Psoas muscle (tissue), 7 donors: ENCODE measurements at regions not wholly inside any gene's neighbourhood (a gene's known extent, or its start where the extent isn't known, plus 50 kb on each side); places are given as distances from the start of the nearest gene placed in this dataset.

Experiments
- ATAC-seq, 4 donors: fragments of 200-7000 bp; cut with Tn5 transposase; one replicate each; pipeline ENCODE4 v1.9.1; 2020; ENCODE audit warnings: moderate library complexity in 3 of 4, mild to moderate bottlenecking in 2 of 4
- DNase-seq, 2 donors: peaks; one replicate each; pipeline ENCODE4 v3.0.0-alpha.2; 2020
- H3K27ac ChIP-seq: fragments of 200-600 bp; one replicate; pipeline ENCODE4 v1.8.0; 2022
- H3K27me3 ChIP-seq, 3 donors: fragments of 200-600 bp in 1 of 3; one replicate each; pipeline versions ENCODE4 v1.6.1 to v1.8.0; 2013 to 2022; ENCODE audit warnings: low read length in 2 of 3, mild to moderate bottlenecking in 2 of 3, moderate library complexity in 1 of 3; ENCODE audit not compliant: insufficient read depth in 3 of 3
- H3K36me3 ChIP-seq, 2 donors: fragments of 200-600 bp in 1 of 2; one replicate each; pipeline versions ENCODE4 v1.6.1 to v1.8.0; 2013 to 2022; ENCODE audit warnings: low read depth in 1 of 2, mild to moderate bottlenecking in 1 of 2, moderate library complexity in 1 of 2; ENCODE audit not compliant: insufficient read depth in 1 of 2
- H3K4me1 ChIP-seq: fragments of 200-600 bp; one replicate; pipeline ENCODE4 v1.8.0; 2022
- H3K4me3 ChIP-seq: fragments of 200-600 bp; one replicate; pipeline ENCODE4 v1.8.0; 2022; ENCODE audit warnings: mild to moderate bottlenecking
- H3K9me3 ChIP-seq: fragments of 200-600 bp; one replicate; pipeline ENCODE4 v1.8.0; 2022
- WGBS, 3 donors: extraction: QIAGEN DNeasy Blood & Tissue Kit; methylation state at CpG; one replicate each; pipeline versions ENCODE4 v1.1.6 to v1.1.7; 2013; 5-methylcytosine and 5-hydroxymethylcytosine counted together
- intact Hi-C, 2 donors: fragments of 100-400 bp; cut with DNase I; formaldehyde crosslinking; loops; one replicate each; pipeline versions ENCODE4 v1.11.0 to v1.14.2; 2022
- TF ChIP-seq, protein P1 (sequence below): fragments of 200-600 bp; IDR thresholded peaks from one replicate; pipeline ENCODE4 v1.8.0; 2022; ENCODE audit warnings: antibody characterized with exemption
- donor health status: healthy with polysubstance abuse.
- donor health status: DM: no; HTN: no; CAD: no; lungs with moderate emphysema.
- donor health status: Bipolar disorder and iron deficiency.
- donor health status: healthy.
- donor health status: DM: yes; HTN: yes; CAD: no.
- donor health status: DM: no; HTN: no; CAD: no.
- donor health status: DM: yes; HTN: yes; CAD: no.

DNA sequence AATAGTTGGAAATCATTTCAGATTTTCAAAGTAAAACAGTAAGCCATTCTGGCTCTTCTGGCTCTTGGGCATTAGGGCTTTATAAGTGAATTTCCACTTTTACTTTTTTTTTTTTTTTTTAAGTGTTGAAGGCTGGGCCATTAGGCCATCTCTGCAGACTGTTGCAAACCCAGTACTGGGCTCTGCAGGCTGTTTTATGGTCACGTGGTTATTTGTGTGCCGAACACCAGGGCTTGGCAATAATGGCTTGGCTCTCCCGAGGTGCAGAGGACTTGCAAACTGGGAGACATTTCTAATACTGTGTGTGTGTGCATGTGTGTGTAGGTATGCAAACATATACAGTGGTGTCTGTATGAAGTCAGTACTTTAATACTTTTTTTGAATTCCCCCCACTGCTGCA, 194.9 kb upstream of the CDH5 start:
- H3K4me1 ChIP-seq = no peaks in the 10 kb centered on the region
- intact Hi-C loops = no loop called here

DNA sequence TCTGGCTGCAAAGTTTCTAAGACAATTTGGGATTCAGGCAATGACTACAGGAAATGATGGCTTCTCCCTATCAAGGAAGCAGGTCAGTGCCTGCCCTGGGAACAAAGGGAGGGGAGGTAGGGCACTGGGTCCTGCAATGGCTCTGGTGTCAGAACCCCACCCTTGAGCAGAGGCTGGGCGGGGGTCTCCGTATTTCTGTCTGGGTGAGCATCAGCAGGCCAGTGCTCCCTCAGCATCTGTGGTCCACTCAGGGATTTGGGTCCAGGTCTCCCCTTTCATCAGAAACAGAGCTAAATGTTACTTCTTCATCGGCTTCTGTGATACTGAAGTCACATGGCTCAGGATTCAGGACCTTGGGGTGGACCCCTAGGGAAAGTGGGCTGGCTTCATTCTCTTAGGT, 195.5 kb upstream of the CDH5 start:
- Histone ChIP-seq H3K36me3 (no peaks in the 10 kb centered on the region), H3K27ac (no peak overlapping the region), H3K4me3 (no peak overlapping the region), H3K27me3 (no peaks in the 10 kb centered on the region), H3K9me3 (no peaks in the 10 kb centered on the region), H3K4me1 (no peaks in the 10 kb centered on the region)
- no peak for DNase-seq
- intact Hi-C loops = no loop called here
- 77 to 96% (median 81%) methylated on average over 3 of the region's 3 CpGs for WGBS, 3 donors
- no peak for ATAC-seq
- TF ChIP-seq, protein P1, sequence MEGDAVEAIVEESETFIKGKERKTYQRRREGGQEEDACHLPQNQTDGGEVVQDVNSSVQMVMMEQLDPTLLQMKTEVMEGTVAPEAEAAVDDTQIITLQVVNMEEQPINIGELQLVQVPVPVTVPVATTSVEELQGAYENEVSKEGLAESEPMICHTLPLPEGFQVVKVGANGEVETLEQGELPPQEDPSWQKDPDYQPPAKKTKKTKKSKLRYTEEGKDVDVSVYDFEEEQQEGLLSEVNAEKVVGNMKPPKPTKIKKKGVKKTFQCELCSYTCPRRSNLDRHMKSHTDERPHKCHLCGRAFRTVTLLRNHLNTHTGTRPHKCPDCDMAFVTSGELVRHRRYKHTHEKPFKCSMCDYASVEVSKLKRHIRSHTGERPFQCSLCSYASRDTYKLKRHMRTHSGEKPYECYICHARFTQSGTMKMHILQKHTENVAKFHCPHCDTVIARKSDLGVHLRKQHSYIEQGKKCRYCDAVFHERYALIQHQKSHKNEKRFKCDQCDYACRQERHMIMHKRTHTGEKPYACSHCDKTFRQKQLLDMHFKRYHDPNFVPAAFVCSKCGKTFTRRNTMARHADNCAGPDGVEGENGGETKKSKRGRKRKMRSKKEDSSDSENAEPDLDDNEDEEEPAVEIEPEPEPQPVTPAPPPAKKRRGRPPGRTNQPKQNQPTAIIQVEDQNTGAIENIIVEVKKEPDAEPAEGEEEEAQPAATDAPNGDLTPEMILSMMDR = no peak

More for the DNA sequence above, 194.9 kb upstream of the CDH5 start:
- H3K4me3 ChIP-seq = no peak overlapping the region
- no peaks in the 10 kb centered on the region for H3K27me3 ChIP-seq
- no peaks in the 10 kb centered on the region for H3K9me3 ChIP-seq
- TF ChIP-seq, protein P1 = no peak
- H3K27ac ChIP-seq = no peak overlapping the region
- ATAC-seq (no peak), DNase-seq (no peak)
- 73 to 91% (median 89%) methylated on average over 3 of the region's 3 CpGs for WGBS, 3 donors
- no peaks in the 10 kb centered on the region for H3K36me3 ChIP-seq

DNA sequence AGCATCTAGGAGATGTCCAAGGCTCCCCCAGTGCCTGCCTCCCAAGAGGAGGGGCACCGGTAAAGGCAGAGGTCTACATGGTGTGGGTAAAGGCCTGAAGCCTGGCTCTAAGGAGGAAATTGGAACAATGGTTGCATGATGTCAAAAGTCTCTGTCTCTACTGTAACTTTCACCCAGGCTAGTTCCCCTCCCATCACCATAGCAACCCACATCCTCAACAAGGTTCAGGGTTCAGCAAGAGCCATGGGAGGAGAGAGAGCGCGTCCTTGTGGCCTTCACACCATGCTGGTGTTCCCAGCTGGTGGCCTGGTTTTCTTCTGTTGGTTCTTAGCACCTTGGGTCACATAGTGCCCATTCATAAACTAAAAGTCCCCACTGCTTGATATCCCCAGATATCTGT, 196.7 kb upstream of the CDH5 start:
- Histone ChIP-seq H3K36me3 (no peaks in the 10 kb centered on the region), H3K9me3 (no peaks in the 10 kb centered on the region), H3K4me1 (no peaks in the 10 kb centered on the region), H3K27me3 (no peaks in the 10 kb centered on the region), H3K27ac (no peak overlapping the region), H3K4me3 (no peak overlapping the region)
- DNase-seq = no peak
- intact Hi-C loops = no loop called here
- no peak for ATAC-seq
- TF ChIP-seq, protein P1 = no peak
- 92 to 100% (median 96%) methylated on average over 3 of the region's 3 CpGs for WGBS, 3 donors

DNA sequence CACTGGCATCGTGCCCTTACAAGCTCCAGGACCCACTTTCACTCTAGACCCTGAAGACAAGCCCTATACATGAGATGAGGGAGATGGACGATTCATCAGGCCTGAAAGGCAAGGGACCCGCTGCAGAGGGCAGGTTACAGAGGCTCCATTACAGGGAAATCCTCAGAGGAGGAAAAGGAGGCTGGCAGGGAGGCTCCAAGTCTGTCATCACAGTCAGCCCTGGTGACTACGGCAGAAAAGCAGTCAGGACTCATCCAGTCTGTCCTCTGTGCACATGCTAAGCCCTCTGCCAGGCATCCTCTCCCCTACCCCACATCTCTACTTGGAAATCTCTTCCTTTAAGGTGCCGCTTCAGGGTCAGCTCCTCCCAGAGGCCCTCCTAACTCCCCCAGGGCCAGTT, 197.7 kb upstream of the CDH5 start:
- TF ChIP-seq, protein P1 = no peak
- DNase-seq (no peak), ATAC-seq (no peak)
- intact Hi-C loops = no loop called here
- no peaks in the 10 kb centered on the region for H3K9me3 ChIP-seq
- H3K4me3 ChIP-seq = no peak overlapping the region
- H3K27me3 ChIP-seq = no peaks in the 10 kb centered on the region
- WGBS, 3 donors = 52 to 69% (median 54%) methylated on average over 5 of the region's 5 CpGs
- no peak overlapping the region for H3K27ac ChIP-seq
- no peaks in the 10 kb centered on the region for H3K36me3 ChIP-seq
- no peaks in the 10 kb centered on the region for H3K4me1 ChIP-seq

DNA sequence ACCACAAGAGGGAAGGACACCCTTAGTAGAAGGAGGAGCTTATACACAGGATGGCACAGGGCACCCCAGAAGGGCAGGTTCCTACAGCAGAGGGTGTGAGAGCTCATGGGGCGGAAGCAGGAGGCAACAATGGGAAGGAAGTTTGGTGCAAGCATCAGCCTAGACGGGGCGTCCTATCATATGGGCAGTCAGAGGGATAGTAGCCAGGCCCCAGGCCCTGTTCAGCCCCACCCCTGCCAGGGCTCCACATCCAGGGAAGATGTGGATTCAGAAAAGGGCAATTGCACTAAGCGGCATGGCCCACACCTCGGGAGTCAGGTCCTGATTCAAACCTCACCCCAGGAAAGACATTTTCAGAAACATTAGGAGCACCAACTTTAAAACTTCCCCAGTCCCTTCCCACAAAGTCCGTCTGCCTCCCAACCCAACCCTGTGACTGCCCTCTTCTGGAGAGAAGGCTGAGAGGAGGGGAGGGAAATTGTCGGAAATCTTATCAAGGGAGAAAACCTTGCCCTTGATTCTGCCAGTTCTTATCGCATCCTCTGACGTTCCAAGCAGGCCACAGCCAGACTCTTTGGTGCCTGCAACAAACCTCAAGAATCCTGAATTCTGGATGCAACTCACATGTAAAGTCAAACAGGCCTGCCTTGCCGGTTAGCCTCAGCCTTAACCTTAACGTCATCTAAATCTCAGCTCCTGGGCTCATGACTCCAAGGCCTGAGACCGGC, 198.8 kb upstream of the CDH5 start:
- no peaks in the 10 kb centered on the region for H3K27me3 ChIP-seq
- no peak overlapping the region for H3K4me3 ChIP-seq
- H3K9me3 ChIP-seq = no peaks in the 10 kb centered on the region
- no peaks in the 10 kb centered on the region for H3K36me3 ChIP-seq
- WGBS, 3 donors = 86 to 92% (median 89%) methylated on average over 12 of the region's 12 CpGs
- TF ChIP-seq, protein P1 = no peak
- no peak for DNase-seq
- no peak for ATAC-seq
- no peaks in the 10 kb centered on the region for H3K4me1 ChIP-seq
- intact Hi-C loops = no loop called here
- H3K27ac ChIP-seq = no peak overlapping the region
